ENCODE measurements at regions not wholly inside any gene's neighbourhood (a gene's known extent, or its start where the extent isn't known, plus 50 kb on each side); places are given as distances from the start of the nearest gene placed in this dataset.
A peak's percentile ranks its signal among the peaks of the same experiment; 100 is the strongest.

- intact Hi-C loops (cut with DNase I; ENCODE audit: low total_unique reads): no loop called here
- Histone ChIP-seq H3K9me3 (no peaks in the 10 kb centered on the region), H3K27ac (no peak overlapping the region), H3K4me1 (no peaks in the 10 kb centered on the region), H3K4me3 (no peak overlapping the region), H3K27me3 (peaks cover 0 to 13% (median 0%) of the 10 kb centered on the region in 3 donors), H3K36me3 (no peaks in the 10 kb centered on the region)
- DNase-seq: no peak
- WGBS, 5 donors: 82 to 91% (median 87%) methylated on average over 9 of the region's 9 CpGs
- TF ChIP-seq CTCF (IDR thresholded peaks at IDR 0.05) (no peak), POLR2AphosphoS5 (IDR thresholded peaks at IDR 0.05) (no peak), EP300 (IDR thresholded peaks at IDR 0.05) (no peak), POLR2A (IDR thresholded peaks at IDR 0.05) (no peak)
Observed at GRCh38 chr1:34331020-34331926, 154.6 kb downstream of the C1orf94 start.

- TF ChIP-seq CTCF (IDR thresholded peaks at IDR 0.05) (no peak), POLR2A (IDR thresholded peaks at IDR 0.05) (no peak), EP300 (IDR thresholded peaks at IDR 0.05) (no peak), POLR2AphosphoS5 (IDR thresholded peaks at IDR 0.05) (no peak)
- Histone ChIP-seq H3K4me3 (no peak overlapping the region), H3K27ac (no peak overlapping the region), H3K4me1 (no peaks in the 10 kb centered on the region), H3K36me3 (no peaks in the 10 kb centered on the region), H3K9me3 (no peaks in the 10 kb centered on the region), H3K27me3 (peaks cover 0 to 13% (median 0%) of the 10 kb centered on the region in 3 donors)
- 14 to 33% (median 31%) methylated on average over 3 to 4 of the region's 4 CpGs for WGBS, 5 donors
- intact Hi-C loops (cut with DNase I; ENCODE audit: low total_unique reads): no loop called here
- DNase-seq: peak in 1 of 2 donors; percentile 37
Observed at GRCh38 chr1:34332996-34333395, 156.3 kb downstream of the C1orf94 start.

GRCh38 chr1:34338871-34339270 is 162.2 kb downstream of the C1orf94 start:
- Histone ChIP-seq H3K4me3 (no peak overlapping the region), H3K27me3 (peaks cover 0 to 13% (median 0%) of the 10 kb centered on the region in 3 donors), H3K27ac (no peak overlapping the region), H3K4me1 (no peaks in the 10 kb centered on the region), H3K36me3 (no peaks in the 10 kb centered on the region), H3K9me3 (no peaks in the 10 kb centered on the region)
- DNase-seq: no peak
- intact Hi-C loops (cut with DNase I; ENCODE audit: low total_unique reads): no loop called here
- WGBS, 5 donors: 60 to 87% (median 75%) methylated on average over 1 of the region's 1 CpG
- no peak for TF ChIP-seq POLR2AphosphoS5 (IDR thresholded peaks at IDR 0.05)
- no peak for TF ChIP-seq CTCF (IDR thresholded peaks at IDR 0.05)
- no peak for TF ChIP-seq POLR2A (IDR thresholded peaks at IDR 0.05)
- TF ChIP-seq EP300 (IDR thresholded peaks at IDR 0.05): no peak

GRCh38 chr1:34341896-34342295 is 165.2 kb downstream of the C1orf94 start:
- no peaks in the 10 kb centered on the region for H3K4me1 ChIP-seq
- no peak for TF ChIP-seq POLR2AphosphoS5 (IDR thresholded peaks at IDR 0.05)
- TF ChIP-seq CTCF (IDR thresholded peaks at IDR 0.05): no peak
- TF ChIP-seq EP300 (IDR thresholded peaks at IDR 0.05): no peak
- TF ChIP-seq POLR2A (IDR thresholded peaks at IDR 0.05): no peak

More at GRCh38 chr1:34341896-34342295, 165.2 kb downstream of the C1orf94 start:
- H3K27ac ChIP-seq: no peak overlapping the region
- DNase-seq: no peak
- intact Hi-C loops (cut with DNase I; ENCODE audit: low total_unique reads): no loop called here
- no peaks in the 10 kb centered on the region for H3K36me3 ChIP-seq
- WGBS, 5 donors: 63 to 78% (median 69%) methylated on average over 2 of the region's 2 CpGs
- H3K27me3 ChIP-seq: peaks cover 0 to 11% (median 0%) of the 10 kb centered on the region in 3 donors
- H3K9me3 ChIP-seq: no peaks in the 10 kb centered on the region
- no peak overlapping the region for H3K4me3 ChIP-seq
